CD14-positive monocyte (primary cell): ENCODE measurements at regions not wholly inside any gene's neighbourhood (a gene's known extent, or its start where the extent isn't known, plus 50 kb on each side); places are given as distances from the start of the nearest gene placed in this dataset.
"Not testable (repeated sequence)": the region's sequence is repeated elsewhere in the genome, so short reads cannot be mapped to it uniquely, and the experiment has no call there.

Experiments
- DNase-seq, 3 donors: peaks; one replicate each; pipeline ENCODE4 v3.0.0-alpha.2; 2011 to 2022
- H2AFZ ChIP-seq: 2 replicates; pipeline ENCODE4 v1.6.0; 2012; ENCODE audit warnings: mild to moderate bottlenecking, low read depth, low read length, inconsistent platforms; ENCODE audit not compliant: insufficient read depth, poor library complexity, severe bottlenecking
- H3K27ac ChIP-seq, 2 donors: 1 replicate in 1 of 2; 2 replicates in 1 of 2; pipeline ENCODE4 v1.5.1; 2012 to 2013; ENCODE audit warnings: low read length in 2 of 2, control low read depth in 1 of 2, inconsistent platforms in 1 of 2, low read depth in 1 of 2, mild to moderate bottlenecking in 1 of 2
- H3K27me3 ChIP-seq, 2 donors: one replicate each; pipeline versions ENCODE4 v1.6.0 to v1.6.1; 2011 to 2013; ENCODE audit warnings: low read length in 2 of 2; ENCODE audit not compliant: control insufficient read depth in 2 of 2, insufficient read depth in 2 of 2
- H3K36me3 ChIP-seq, 2 donors: replicated peaks in 1 of 2; 1 replicate in 1 of 2; 2 replicates in 1 of 2; pipeline versions ENCODE4 v1.5.1 to v1.6.1; 2012 to 2013; ENCODE audit warnings: low read length in 2 of 2, control low read depth in 1 of 2, inconsistent platforms in 1 of 2, mild to moderate bottlenecking in 1 of 2; ENCODE audit not compliant: insufficient read depth in 2 of 2, control insufficient read depth in 1 of 2
- H3K4me1 ChIP-seq, 2 donors: 1 replicate in 1 of 2; 2 replicates in 1 of 2; pipeline versions ENCODE4 v1.5.1 to v1.6.1; 2012 to 2013; ENCODE audit warnings: low read length in 2 of 2, control low read depth in 1 of 2, inconsistent platforms in 1 of 2, mild to moderate bottlenecking in 1 of 2, moderate library complexity in 1 of 2; ENCODE audit not compliant: insufficient read depth in 2 of 2, control insufficient read depth in 1 of 2
- H3K4me2 ChIP-seq: replicated peaks from 2 replicates; pipeline ENCODE3; 2012; ENCODE audit warnings: low read length, moderate library complexity, mild to moderate bottlenecking; ENCODE audit not compliant: poor library complexity, severe bottlenecking; ENCODE audit errors: extremely low read depth
- H3K4me3 ChIP-seq, 3 experiments: fragments of 200-600 bp in 1 of 3; sonication (generic) in 1 of 3; replicated peaks in 1 of 3; 1 replicate in 2 of 3; 2 replicates in 1 of 3; pipeline ENCODE4 v1.5.1; 2011 to 2013; ENCODE audit warnings: low read length in 3 of 3, mild to moderate bottlenecking in 3 of 3, control low read depth in 2 of 3, low read depth in 2 of 3, inconsistent platforms in 1 of 3, moderate library complexity in 1 of 3
- H3K79me2 ChIP-seq: 2 replicates; pipeline ENCODE4 v1.6.0; 2012; ENCODE audit warnings: mild to moderate bottlenecking, control low read depth, inconsistent platforms, low read length, moderate library complexity; ENCODE audit not compliant: insufficient read depth
- H3K9ac ChIP-seq: 2 replicates; pipeline ENCODE4 v1.6.0; 2017; ENCODE audit warnings: low read length, mild to moderate bottlenecking; ENCODE audit not compliant: insufficient read depth, poor library complexity, severe bottlenecking
- H3K9me3 ChIP-seq, 2 donors: replicated peaks in 1 of 2; 1 replicate in 1 of 2; 2 replicates in 1 of 2; pipeline versions ENCODE4 v1.5.1 to v1.6.1; 2012 to 2013; ENCODE audit warnings: low read length in 2 of 2, control low read depth in 1 of 2; ENCODE audit not compliant: control insufficient read depth in 1 of 2, insufficient read depth in 1 of 2
- H4K20me1 ChIP-seq: 2 replicates; pipeline ENCODE4 v1.6.0; 2012; ENCODE audit warnings: mild to moderate bottlenecking, low read length, control low read depth, moderate library complexity; ENCODE audit not compliant: insufficient read depth
- H3K27ac Mint-ChIP-seq, 7 donors: one replicate each; pipeline ENCODE4 v1.8.0; 2020; ENCODE audit warnings: mild to moderate bottlenecking in 7 of 7, mixed read lengths in 7 of 7, moderate library complexity in 6 of 7, inconsistent platforms in 2 of 7
- H3K27me3 Mint-ChIP-seq, 3 donors: one replicate each; pipeline ENCODE4 v1.8.0; 2021 to 2022; ENCODE audit warnings: low read depth in 3 of 3, mild to moderate bottlenecking in 3 of 3, mixed read lengths in 3 of 3, moderate library complexity in 3 of 3, inconsistent platforms in 1 of 3
- H3K36me3 Mint-ChIP-seq, 2 donors: one replicate each; pipeline ENCODE4 v1.8.0; 2020; ENCODE audit warnings: mixed read lengths in 2 of 2, inconsistent platforms in 1 of 2, mild to moderate bottlenecking in 1 of 2
- H3K4me1 Mint-ChIP-seq: one replicate; pipeline ENCODE4 v1.8.0; 2020; ENCODE audit warnings: mild to moderate bottlenecking, mixed read lengths
- H3K4me3 Mint-ChIP-seq, 2 donors: one replicate each; pipeline ENCODE4 v1.8.0; 2020; ENCODE audit warnings: mild to moderate bottlenecking in 2 of 2, mixed read lengths in 2 of 2, moderate library complexity in 1 of 2
- H3K9me3 Mint-ChIP-seq, 7 donors: one replicate each; pipeline ENCODE4 v1.8.0; 2020 to 2022; ENCODE audit warnings: mixed read lengths in 7 of 7, mild to moderate bottlenecking in 6 of 7, moderate library complexity in 6 of 7, inconsistent platforms in 2 of 7
- WGBS: methylation state at CpG from one replicate; pipeline ENCODE4 v1.1.5; 2013; ENCODE audit warnings: missing lambda C conversion rate; ENCODE audit not compliant: insufficient coverage; 5-methylcytosine and 5-hydroxymethylcytosine counted together
- intact Hi-C, 2 donors: fragments of 100-400 bp; cut with micrococcal nuclease; formaldehyde crosslinking; loops; one replicate each; pipeline versions ENCODE4 v1.15.0 to v1.15.1; 2023
- TF ChIP-seq, protein P1 (sequence below): fragments of 200-600 bp; IDR thresholded peaks from one replicate; pipeline ENCODE4 v1.8.0; 2022; ENCODE audit warnings: antibody characterized with exemption, mild to moderate bottlenecking

DNA sequence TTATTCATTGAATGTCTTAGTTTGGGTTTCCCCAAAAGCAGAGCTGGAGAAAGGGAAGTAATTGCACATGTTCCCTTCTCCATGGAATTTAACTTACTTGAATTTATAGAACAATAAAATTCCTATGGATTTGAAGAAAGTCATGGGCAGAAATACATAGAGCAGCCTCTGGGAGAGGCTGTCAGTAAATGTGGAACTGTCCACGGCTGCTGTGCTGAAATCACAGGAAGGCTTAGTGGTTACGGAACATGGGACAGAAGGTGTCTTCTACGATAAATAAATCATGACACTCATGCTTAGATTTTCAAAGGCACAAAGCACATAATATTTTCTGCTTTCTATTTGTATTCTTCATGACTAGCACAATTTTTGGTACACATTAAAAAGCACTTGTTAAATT is 440.6 kb upstream of the IZUMO3 start:
- Mint-ChIP-seq H3K36me3 (no peaks in the 10 kb centered on the region), H3K9me3 (peaks cover 0 to 10% (median 2%) of the 10 kb centered on the region in 7 donors), H3K27ac (no peak overlapping the region), H3K27me3 (peaks cover 0 to 2% (median 0%) of the 10 kb centered on the region in 3 donors), H3K4me3 (no peak overlapping the region), H3K4me1 (no peaks in the 10 kb centered on the region)
- no peaks in the 10 kb centered on the region for H4K20me1 ChIP-seq
- H3K27ac ChIP-seq: no peak overlapping the region
- DNase-seq: no peak
- no peaks in the 10 kb centered on the region for H3K79me2 ChIP-seq
- no peaks in the 10 kb centered on the region for H3K4me1 ChIP-seq
- H2AFZ ChIP-seq: no peak overlapping the region
- intact Hi-C loops: no loop called here
- no peak overlapping the region for H3K4me2 ChIP-seq
- H3K27me3 ChIP-seq: no peaks in the 10 kb centered on the region
- H3K9ac ChIP-seq: no peak overlapping the region
- no peaks in the 10 kb centered on the region for H3K36me3 ChIP-seq
- peaks cover 0 to 3% of the 10 kb centered on the region in 2 donors for H3K9me3 ChIP-seq
- WGBS: 73% methylated on average over 2 of the region's 3 CpGs
- H3K4me3 ChIP-seq: no peak overlapping the region
- TF ChIP-seq, protein P1, sequence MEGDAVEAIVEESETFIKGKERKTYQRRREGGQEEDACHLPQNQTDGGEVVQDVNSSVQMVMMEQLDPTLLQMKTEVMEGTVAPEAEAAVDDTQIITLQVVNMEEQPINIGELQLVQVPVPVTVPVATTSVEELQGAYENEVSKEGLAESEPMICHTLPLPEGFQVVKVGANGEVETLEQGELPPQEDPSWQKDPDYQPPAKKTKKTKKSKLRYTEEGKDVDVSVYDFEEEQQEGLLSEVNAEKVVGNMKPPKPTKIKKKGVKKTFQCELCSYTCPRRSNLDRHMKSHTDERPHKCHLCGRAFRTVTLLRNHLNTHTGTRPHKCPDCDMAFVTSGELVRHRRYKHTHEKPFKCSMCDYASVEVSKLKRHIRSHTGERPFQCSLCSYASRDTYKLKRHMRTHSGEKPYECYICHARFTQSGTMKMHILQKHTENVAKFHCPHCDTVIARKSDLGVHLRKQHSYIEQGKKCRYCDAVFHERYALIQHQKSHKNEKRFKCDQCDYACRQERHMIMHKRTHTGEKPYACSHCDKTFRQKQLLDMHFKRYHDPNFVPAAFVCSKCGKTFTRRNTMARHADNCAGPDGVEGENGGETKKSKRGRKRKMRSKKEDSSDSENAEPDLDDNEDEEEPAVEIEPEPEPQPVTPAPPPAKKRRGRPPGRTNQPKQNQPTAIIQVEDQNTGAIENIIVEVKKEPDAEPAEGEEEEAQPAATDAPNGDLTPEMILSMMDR: no peak

DNA sequence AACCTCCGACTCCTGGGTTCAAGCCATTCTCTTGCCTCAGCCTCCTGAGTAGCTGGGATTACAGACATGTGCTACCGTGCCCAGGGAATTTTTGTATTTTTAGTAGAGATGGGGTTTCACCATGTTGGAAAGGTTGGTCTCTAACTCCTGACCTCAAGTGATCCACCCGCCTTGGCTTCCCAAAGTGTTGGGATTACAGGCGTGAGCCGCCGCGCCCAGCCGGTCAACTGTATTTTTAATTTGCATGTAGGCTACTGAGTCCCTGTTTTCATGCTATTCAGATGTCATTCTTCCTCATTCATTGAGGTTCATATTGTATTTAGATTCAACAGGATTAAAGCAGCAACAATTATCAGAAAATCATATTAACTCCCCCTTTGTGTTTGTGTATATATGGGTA is 425.1 kb upstream of the IZUMO3 start:
- H3K27ac ChIP-seq, H3K4me1 ChIP-seq, DNase-seq, H4K20me1 ChIP-seq, H3K4me1 Mint-ChIP-seq, H3K4me3 ChIP-seq, H3K4me2 ChIP-seq, H3K4me3 Mint-ChIP-seq, H3K79me2 ChIP-seq, H3K27me3 ChIP-seq, H3K9ac ChIP-seq, H3K9me3 ChIP-seq, H3K36me3 ChIP-seq, intact Hi-C loops, H2AFZ ChIP-seq, H3K9me3 Mint-ChIP-seq, H3K27ac Mint-ChIP-seq, H3K27me3 Mint-ChIP-seq, H3K36me3 Mint-ChIP-seq: not testable (repeated sequence)
- 92% methylated on average over 2 of the region's 8 CpGs for WGBS
